H1 (cell line): ENCODE measurements at regions not wholly inside any gene's neighbourhood (a gene's known extent, or its start where the extent isn't known, plus 50 kb on each side); places are given as distances from the start of the nearest gene placed in this dataset.

Experiments
- CHD1 ChIP-seq: IDR thresholded peaks from 2 replicates; pipeline ENCODE4 v1.6.1; 2012; ENCODE audit warnings: low read depth, low read length, improper control_type of control experiment
- EZH2 ChIP-seq: fragments of 200-600 bp; sonication (generic); IDR thresholded peaks from 2 replicates; pipeline ENCODE4 v1.7.1; 2012; ENCODE audit warnings: low read depth, mild to moderate bottlenecking, moderate library complexity, low read length, inconsistent platforms; ENCODE audit not compliant: severe bottlenecking
- POLR2A ChIP-seq, 2 experiments: IDR thresholded peaks; 1 replicate in 1 of 2; 2 replicates in 1 of 2; pipeline ENCODE4 v1.6.1; 2011; ENCODE audit warnings: low read depth in 2 of 2, low read length in 2 of 2, mild to moderate bottlenecking in 2 of 2; ENCODE audit errors: control extremely low read depth in 1 of 2
- RFX5 ChIP-seq: IDR thresholded peaks from 2 replicates; pipeline ENCODE4 v1.6.1; 2011; ENCODE audit warnings: low read depth, low read length, improper control_type of control experiment, borderline replicate concordance
- SP1 ChIP-seq: IDR thresholded peaks from 2 replicates; pipeline ENCODE4 v1.6.1; 2011; ENCODE audit warnings: low read depth, low read length
- TF ChIP-seq, protein P1 (sequence below), 3 experiments: IDR thresholded peaks; 1 replicate in 2 of 3; 2 replicates in 1 of 3; pipeline versions ENCODE4 v1.5.1 to v1.6.1; 2011; ENCODE audit warnings: low read length in 3 of 3, mild to moderate bottlenecking in 3 of 3, inconsistent platforms in 2 of 3, low read depth in 1 of 3, moderate library complexity in 1 of 3; ENCODE audit not compliant: insufficient read depth in 1 of 3; ENCODE audit errors: control extremely low read depth in 1 of 3

DNA sequence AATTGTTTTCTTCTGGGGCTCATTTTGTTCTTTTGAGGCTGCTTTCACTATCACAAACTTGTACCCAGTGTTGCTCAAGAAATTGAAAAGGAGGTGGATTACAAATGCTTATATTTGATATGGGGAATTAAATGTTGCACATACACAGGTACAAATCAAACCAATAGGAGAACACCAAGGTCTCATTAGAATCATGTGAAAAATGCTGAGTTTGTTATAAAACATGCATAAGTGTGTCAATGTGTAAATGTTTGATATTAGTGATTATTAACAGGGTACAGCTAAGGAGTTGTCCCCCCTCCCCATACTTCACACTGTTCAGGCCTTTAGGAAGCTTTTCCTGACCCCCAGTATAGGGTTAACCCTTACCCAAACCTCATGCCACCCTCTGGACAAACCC is 971.2 kb upstream of the SEL1L start:
- TF ChIP-seq, protein P1, sequence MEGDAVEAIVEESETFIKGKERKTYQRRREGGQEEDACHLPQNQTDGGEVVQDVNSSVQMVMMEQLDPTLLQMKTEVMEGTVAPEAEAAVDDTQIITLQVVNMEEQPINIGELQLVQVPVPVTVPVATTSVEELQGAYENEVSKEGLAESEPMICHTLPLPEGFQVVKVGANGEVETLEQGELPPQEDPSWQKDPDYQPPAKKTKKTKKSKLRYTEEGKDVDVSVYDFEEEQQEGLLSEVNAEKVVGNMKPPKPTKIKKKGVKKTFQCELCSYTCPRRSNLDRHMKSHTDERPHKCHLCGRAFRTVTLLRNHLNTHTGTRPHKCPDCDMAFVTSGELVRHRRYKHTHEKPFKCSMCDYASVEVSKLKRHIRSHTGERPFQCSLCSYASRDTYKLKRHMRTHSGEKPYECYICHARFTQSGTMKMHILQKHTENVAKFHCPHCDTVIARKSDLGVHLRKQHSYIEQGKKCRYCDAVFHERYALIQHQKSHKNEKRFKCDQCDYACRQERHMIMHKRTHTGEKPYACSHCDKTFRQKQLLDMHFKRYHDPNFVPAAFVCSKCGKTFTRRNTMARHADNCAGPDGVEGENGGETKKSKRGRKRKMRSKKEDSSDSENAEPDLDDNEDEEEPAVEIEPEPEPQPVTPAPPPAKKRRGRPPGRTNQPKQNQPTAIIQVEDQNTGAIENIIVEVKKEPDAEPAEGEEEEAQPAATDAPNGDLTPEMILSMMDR (IDR thresholded peaks at IDR 0.05; ENCODE audit: control extremely low read depth in 1 of 3, insufficient read depth in 1 of 3, low read depth in 1 of 3, low read length in 3 of 3): no peak
- TF ChIP-seq SP1 (no peak), POLR2A (IDR thresholded peaks at IDR 0.05; ENCODE audit: control extremely low read depth in 1 of 2, low read depth in 2 of 2, low read length in 2 of 2) (no peak), EZH2 (no peak), CHD1 (no peak), RFX5 (no peak)
